IMR-90 (cell line): ENCODE measurements at regions not wholly inside any gene's neighbourhood (a gene's known extent, or its start where the extent isn't known, plus 50 kb on each side); places are given as distances from the start of the nearest gene placed in this dataset.

Source experiments
- ATAC-seq: fragments of 200-7000 bp; cut with Tn5 transposase; 2 replicates; pipeline ENCODE4 v1.9.1; 2020; ENCODE audit warnings: low read depth, mild to moderate bottlenecking, moderate library complexity
- BruUV-seq: library from RNA; stranded (reverse); fragments of 400-500 nt; replicated peaks from 2 replicates; lab custom pipeline; 2021; lab: Mats Ljungman, UMichigan
- CTCF ChIA-PET: fragments of 300-600 bp; formaldehyde crosslinking; extraction: SDS; loops from one replicate; lab custom pipeline; 2021; ENCODE audit warnings: antibody characterized with exemption; lab: Yijun Ruan, JAX
- POLR2A ChIA-PET: fragments of 300-600 bp; sonication (Branson Sonifier 250); formaldehyde crosslinking; loops from one replicate; lab custom pipeline; 2022; ENCODE audit warnings: antibody characterized with exemption; ENCODE audit not compliant: unreplicated experiment; lab: Charles Lee
- DNase-seq: peaks from one replicate; pipeline ENCODE4 v3.0.0; 2013
- H2AFZ ChIP-seq: replicated peaks from 2 replicates; pipeline ENCODE3; 2013; ENCODE audit warnings: low read length, mild to moderate bottlenecking; ENCODE audit not compliant: poor library complexity
- H2AK5ac ChIP-seq: 2 replicates; pipeline ENCODE4 v1.6.1; 2013; ENCODE audit warnings: low read depth, low read length, inconsistent platforms
- H2AK9ac ChIP-seq: replicated peaks from 2 replicates; pipeline ENCODE3; 2013; ENCODE audit warnings: mild to moderate bottlenecking, low read depth, low read length, moderate library complexity; ENCODE audit not compliant: poor library complexity
- H2BK120ac ChIP-seq: 2 replicates; pipeline ENCODE4 v1.6.1; 2013; ENCODE audit warnings: low read depth, low read length, inconsistent platforms
- H2BK15ac ChIP-seq: 3 replicates; pipeline ENCODE4 v1.6.1; 2013; ENCODE audit warnings: low read depth, low read length, inconsistent platforms
- H2BK20ac ChIP-seq: 2 replicates; pipeline ENCODE4 v1.6.1; 2013; ENCODE audit warnings: low read depth, mild to moderate bottlenecking, inconsistent platforms, low read length, moderate library complexity
- H2BK5ac ChIP-seq: 2 replicates; pipeline ENCODE4 v1.6.1; 2013; ENCODE audit warnings: mild to moderate bottlenecking, low read depth, low read length, inconsistent platforms; ENCODE audit not compliant: poor library complexity, severe bottlenecking
- H3K14ac ChIP-seq: replicated peaks from 2 replicates; pipeline ENCODE4 v1.6.1; 2013; ENCODE audit warnings: low read depth, low read length, inconsistent platforms
- H3K18ac ChIP-seq: 2 replicates; pipeline ENCODE4 v1.6.1; 2013; ENCODE audit warnings: low read depth, low read length, control low read depth
- H3K23ac ChIP-seq: 2 replicates; pipeline ENCODE4 v1.6.1; 2013; ENCODE audit warnings: low read depth, low read length, inconsistent platforms
- H3K27ac ChIP-seq: 2 replicates; pipeline ENCODE4 v1.5.1; 2013; ENCODE audit warnings: mild to moderate bottlenecking, control low read depth, low read length; ENCODE audit not compliant: insufficient read depth
- H3K27me3 ChIP-seq: 2 replicates; pipeline ENCODE4 v1.6.1; 2013; ENCODE audit warnings: low read length; ENCODE audit not compliant: control insufficient read depth, insufficient read depth
- H3K36me3 ChIP-seq: 2 replicates; pipeline ENCODE4 v1.6.1; 2013; ENCODE audit warnings: low read length, mixed read lengths; ENCODE audit not compliant: control insufficient read depth, insufficient read depth
- H3K4ac ChIP-seq: 2 replicates; pipeline ENCODE4 v1.6.1; 2013; ENCODE audit warnings: low read depth, low read length, inconsistent platforms
- H3K4me1 ChIP-seq: 2 replicates; pipeline ENCODE4 v1.6.1; 2013; ENCODE audit warnings: low read length, mixed read lengths; ENCODE audit not compliant: control insufficient read depth, insufficient read depth
- H3K4me2 ChIP-seq: 2 replicates; pipeline ENCODE4 v1.6.1; 2013; ENCODE audit warnings: low read depth, mild to moderate bottlenecking, control low read depth, low read length, moderate library complexity
- H3K4me3 ChIP-seq: 2 replicates; pipeline ENCODE4 v1.5.1; 2013; ENCODE audit warnings: low read depth, mild to moderate bottlenecking, control low read depth, low read length, moderate library complexity; ENCODE audit not compliant: insufficient read depth
- H3K56ac ChIP-seq: 2 replicates; pipeline ENCODE4 v1.6.1; 2013; ENCODE audit warnings: low read length, inconsistent platforms; ENCODE audit not compliant: insufficient read depth; ENCODE audit errors: extremely low read depth
- H3K79me1 ChIP-seq, 2 experiments: 2 replicates each; pipeline ENCODE4 v1.6.1; 2013; ENCODE audit warnings: low read length in 2 of 2, inconsistent platforms in 1 of 2, low read depth in 1 of 2
- H3K9ac ChIP-seq: 2 replicates; pipeline ENCODE4 v1.6.1; 2013; ENCODE audit warnings: low read depth, low read length, control low read depth
- H3K9me1 ChIP-seq: 2 replicates; pipeline ENCODE4 v1.6.1; 2013; ENCODE audit warnings: low read length, inconsistent platforms; ENCODE audit not compliant: insufficient read depth
- H3K9me3 ChIP-seq: 2 replicates; pipeline ENCODE4 v1.6.1; 2013; ENCODE audit warnings: low read length; ENCODE audit not compliant: control insufficient read depth, insufficient read depth
- H4K20me1 ChIP-seq: 2 replicates; pipeline ENCODE4 v1.6.1; 2013; ENCODE audit warnings: low read length, inconsistent platforms; ENCODE audit not compliant: insufficient read depth
- H4K5ac ChIP-seq: 2 replicates; pipeline ENCODE4 v1.6.1; 2013; ENCODE audit warnings: mild to moderate bottlenecking, low read depth, low read length, control low read depth
- H4K8ac ChIP-seq, 2 experiments: 2 replicates each; pipeline ENCODE4 v1.6.1; 2013; ENCODE audit warnings: low read depth in 2 of 2, low read length in 2 of 2, control low read depth in 1 of 2, inconsistent platforms in 1 of 2
- H4K91ac ChIP-seq: 2 replicates; pipeline ENCODE4 v1.6.1; 2013; ENCODE audit warnings: low read depth, low read length, inconsistent platforms; ENCODE audit not compliant: insufficient read depth
- MAFK ChIP-seq: IDR thresholded peaks from 2 replicates; pipeline ENCODE4 v1.6.1; 2012; ENCODE audit warnings: low read depth, low read length, improper control_type of control experiment
- RFX5 ChIP-seq: IDR thresholded peaks from 2 replicates; pipeline ENCODE4 v1.8.0; 2012; ENCODE audit warnings: low read depth, mild to moderate bottlenecking, low read length, moderate library complexity
- WGBS, 2 experiments: methylation state at CpG; one replicate each; pipeline versions ENCODE4 v1.1.5 to v1.1.7; 2013; ENCODE audit warnings: missing lambda C conversion rate in 2 of 2; ENCODE audit not compliant: insufficient read length in 1 of 2; ENCODE audit errors: extremely low coverage in 2 of 2; 5-methylcytosine and 5-hydroxymethylcytosine counted together
- dilution Hi-C: fragments of 300-500 bp; cut with HindIII; formaldehyde crosslinking; loops from one replicate; pipeline ENCODE4 v1.14.3; 2018; ENCODE audit warnings: low sequenced_read_pairs; ENCODE audit not compliant: unreplicated experiment
- in situ Hi-C: fragments of 300-500 bp; cut with MboI; formaldehyde crosslinking; loops from 3 replicates; pipeline ENCODE4 v1.14.3; 2019; ENCODE audit warnings: low sequenced_read_pairs, inconsistent platforms, mixed read lengths
- intact Hi-C: fragments of 100-400 bp; cut with micrococcal nuclease; formaldehyde crosslinking; loops from 2 replicates; pipeline ENCODE4 v1.10.0; 2022

GRCh38 chrX:121360280-121360679, 312.9 kb downstream of the GLUD2 start:
- no peaks in the 10 kb centered on the region for H4K20me1 ChIP-seq
- no peaks in the 10 kb centered on the region for H3K4me1 ChIP-seq
- H3K14ac ChIP-seq: no peak overlapping the region
- no peak overlapping the region for H3K27ac ChIP-seq
- H4K8ac ChIP-seq: no peak overlapping the region
- H3K4me2 ChIP-seq: no peak overlapping the region
- H4K5ac ChIP-seq: no peak overlapping the region
- H2BK120ac ChIP-seq: no peak overlapping the region
- no peak overlapping the region for H3K9ac ChIP-seq
- no peak overlapping the region for H2AFZ ChIP-seq
- H3K9me3 ChIP-seq: no peaks in the 10 kb centered on the region
- POLR2A ChIA-PET: no interaction called here
- H3K4ac ChIP-seq: no peak overlapping the region
- H3K27me3 ChIP-seq: no peaks in the 10 kb centered on the region
- no peak overlapping the region for H2AK9ac ChIP-seq
- in situ Hi-C loops: no loop called here
- intact Hi-C loops: no loop called here
- dilution Hi-C loops: no loop called here
- ATAC-seq (no peak), DNase-seq (no peak)
- no peak overlapping the region for H2BK20ac ChIP-seq
- H3K9me1 ChIP-seq: no peaks in the 10 kb centered on the region
- no TSS peak for BruUV-seq
- no peaks in the 10 kb centered on the region for H3K79me1 ChIP-seq
- H3K18ac ChIP-seq: no peak overlapping the region
- CTCF ChIA-PET: no interaction called here
- TF ChIP-seq RFX5 (no peak), MAFK (peak; percentile 83)
- H2BK5ac ChIP-seq: no peak overlapping the region
- H4K91ac ChIP-seq: no peak overlapping the region
- no peak overlapping the region for H2AK5ac ChIP-seq
- no peak overlapping the region for H2BK15ac ChIP-seq
- no peak overlapping the region for H3K4me3 ChIP-seq
- WGBS, 2 experiments: no CpG with 5 or more reads among the region's 1 CpG
- no peaks in the 10 kb centered on the region for H3K36me3 ChIP-seq
- H3K23ac ChIP-seq: no peak overlapping the region
- H3K56ac ChIP-seq: no peak overlapping the region
